CD14-positive monocyte (primary cell): ENCODE measurements at regions not wholly inside any gene's neighbourhood (a gene's known extent, or its start where the extent isn't known, plus 50 kb on each side); places are given as distances from the start of the nearest gene placed in this dataset.

Source experiments
- DNase-seq, 3 donors: peaks; one replicate each; pipeline ENCODE4 v3.0.0-alpha.2; 2011 to 2022
- H2AFZ ChIP-seq: 2 replicates; pipeline ENCODE4 v1.6.0; 2012; ENCODE audit warnings: mild to moderate bottlenecking, low read depth, low read length, inconsistent platforms; ENCODE audit not compliant: insufficient read depth, poor library complexity, severe bottlenecking
- H3K27ac ChIP-seq, 2 donors: 1 replicate in 1 of 2; 2 replicates in 1 of 2; pipeline ENCODE4 v1.5.1; 2012 to 2013; ENCODE audit warnings: low read length in 2 of 2, control low read depth in 1 of 2, inconsistent platforms in 1 of 2, low read depth in 1 of 2, mild to moderate bottlenecking in 1 of 2
- H3K27me3 ChIP-seq, 2 donors: one replicate each; pipeline versions ENCODE4 v1.6.0 to v1.6.1; 2011 to 2013; ENCODE audit warnings: low read length in 2 of 2; ENCODE audit not compliant: control insufficient read depth in 2 of 2, insufficient read depth in 2 of 2
- H3K36me3 ChIP-seq, 2 donors: replicated peaks in 1 of 2; 1 replicate in 1 of 2; 2 replicates in 1 of 2; pipeline versions ENCODE4 v1.5.1 to v1.6.1; 2012 to 2013; ENCODE audit warnings: low read length in 2 of 2, control low read depth in 1 of 2, inconsistent platforms in 1 of 2, mild to moderate bottlenecking in 1 of 2; ENCODE audit not compliant: insufficient read depth in 2 of 2, control insufficient read depth in 1 of 2
- H3K4me1 ChIP-seq, 2 donors: 1 replicate in 1 of 2; 2 replicates in 1 of 2; pipeline versions ENCODE4 v1.5.1 to v1.6.1; 2012 to 2013; ENCODE audit warnings: low read length in 2 of 2, control low read depth in 1 of 2, inconsistent platforms in 1 of 2, mild to moderate bottlenecking in 1 of 2, moderate library complexity in 1 of 2; ENCODE audit not compliant: insufficient read depth in 2 of 2, control insufficient read depth in 1 of 2
- H3K4me2 ChIP-seq: replicated peaks from 2 replicates; pipeline ENCODE3; 2012; ENCODE audit warnings: low read length, moderate library complexity, mild to moderate bottlenecking; ENCODE audit not compliant: poor library complexity, severe bottlenecking; ENCODE audit errors: extremely low read depth
- H3K4me3 ChIP-seq, 3 experiments: fragments of 200-600 bp in 1 of 3; sonication (generic) in 1 of 3; replicated peaks in 1 of 3; 1 replicate in 2 of 3; 2 replicates in 1 of 3; pipeline ENCODE4 v1.5.1; 2011 to 2013; ENCODE audit warnings: low read length in 3 of 3, mild to moderate bottlenecking in 3 of 3, control low read depth in 2 of 3, low read depth in 2 of 3, inconsistent platforms in 1 of 3, moderate library complexity in 1 of 3
- H3K79me2 ChIP-seq: 2 replicates; pipeline ENCODE4 v1.6.0; 2012; ENCODE audit warnings: mild to moderate bottlenecking, control low read depth, inconsistent platforms, low read length, moderate library complexity; ENCODE audit not compliant: insufficient read depth
- H3K9ac ChIP-seq: 2 replicates; pipeline ENCODE4 v1.6.0; 2017; ENCODE audit warnings: low read length, mild to moderate bottlenecking; ENCODE audit not compliant: insufficient read depth, poor library complexity, severe bottlenecking
- H3K9me3 ChIP-seq, 2 donors: replicated peaks in 1 of 2; 1 replicate in 1 of 2; 2 replicates in 1 of 2; pipeline versions ENCODE4 v1.5.1 to v1.6.1; 2012 to 2013; ENCODE audit warnings: low read length in 2 of 2, control low read depth in 1 of 2; ENCODE audit not compliant: control insufficient read depth in 1 of 2, insufficient read depth in 1 of 2
- H4K20me1 ChIP-seq: 2 replicates; pipeline ENCODE4 v1.6.0; 2012; ENCODE audit warnings: mild to moderate bottlenecking, low read length, control low read depth, moderate library complexity; ENCODE audit not compliant: insufficient read depth
- H3K27ac Mint-ChIP-seq, 7 donors: one replicate each; pipeline ENCODE4 v1.8.0; 2020; ENCODE audit warnings: mild to moderate bottlenecking in 7 of 7, mixed read lengths in 7 of 7, moderate library complexity in 6 of 7, inconsistent platforms in 2 of 7
- H3K27me3 Mint-ChIP-seq, 3 donors: one replicate each; pipeline ENCODE4 v1.8.0; 2021 to 2022; ENCODE audit warnings: low read depth in 3 of 3, mild to moderate bottlenecking in 3 of 3, mixed read lengths in 3 of 3, moderate library complexity in 3 of 3, inconsistent platforms in 1 of 3
- H3K36me3 Mint-ChIP-seq, 2 donors: one replicate each; pipeline ENCODE4 v1.8.0; 2020; ENCODE audit warnings: mixed read lengths in 2 of 2, inconsistent platforms in 1 of 2, mild to moderate bottlenecking in 1 of 2
- H3K4me1 Mint-ChIP-seq: one replicate; pipeline ENCODE4 v1.8.0; 2020; ENCODE audit warnings: mild to moderate bottlenecking, mixed read lengths
- H3K4me3 Mint-ChIP-seq, 2 donors: one replicate each; pipeline ENCODE4 v1.8.0; 2020; ENCODE audit warnings: mild to moderate bottlenecking in 2 of 2, mixed read lengths in 2 of 2, moderate library complexity in 1 of 2
- H3K9me3 Mint-ChIP-seq, 7 donors: one replicate each; pipeline ENCODE4 v1.8.0; 2020 to 2022; ENCODE audit warnings: mixed read lengths in 7 of 7, mild to moderate bottlenecking in 6 of 7, moderate library complexity in 6 of 7, inconsistent platforms in 2 of 7
- WGBS: methylation state at CpG from one replicate; pipeline ENCODE4 v1.1.5; 2013; ENCODE audit warnings: missing lambda C conversion rate; ENCODE audit not compliant: insufficient coverage; 5-methylcytosine and 5-hydroxymethylcytosine counted together
- intact Hi-C, 2 donors: fragments of 100-400 bp; cut with micrococcal nuclease; formaldehyde crosslinking; loops; one replicate each; pipeline versions ENCODE4 v1.15.0 to v1.15.1; 2023
- TF ChIP-seq, protein P1 (sequence below): fragments of 200-600 bp; IDR thresholded peaks from one replicate; pipeline ENCODE4 v1.8.0; 2022; ENCODE audit warnings: antibody characterized with exemption, mild to moderate bottlenecking

DNA sequence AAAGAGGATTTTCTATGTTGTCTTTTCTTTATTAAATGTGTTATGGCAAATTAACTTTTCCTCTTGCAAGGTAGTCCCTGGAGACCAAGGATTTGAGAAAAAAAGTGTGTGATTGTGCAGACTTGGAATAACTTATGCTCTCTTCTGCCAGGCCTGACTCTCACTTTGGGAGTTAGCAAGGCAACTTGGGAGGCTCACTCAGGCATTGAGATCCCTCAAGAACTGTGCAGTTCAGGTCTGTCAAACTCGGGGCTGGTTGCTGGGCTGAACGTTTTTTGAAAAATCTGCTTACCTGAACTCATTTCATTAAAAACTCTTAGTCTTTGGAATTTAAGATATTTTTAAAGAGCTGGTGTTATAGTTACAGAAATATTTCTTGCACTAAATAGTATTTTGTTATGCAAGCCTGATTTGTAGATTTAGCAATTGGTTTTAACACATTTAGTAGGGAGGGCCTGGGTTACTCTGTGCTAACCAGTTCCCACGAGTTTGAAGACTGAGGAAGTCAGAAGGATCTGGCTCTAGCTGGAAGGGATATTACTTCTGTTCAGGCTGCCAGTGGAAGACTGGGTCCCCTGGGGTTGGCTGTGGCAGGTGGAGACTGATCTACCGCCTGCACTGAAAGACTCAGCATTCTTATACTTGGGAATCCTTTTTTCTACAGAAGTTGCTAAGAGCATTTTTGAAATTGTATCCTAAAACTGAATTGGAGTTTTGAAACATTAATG, 150.4 kb upstream of the PCSK5 start:
- H3K27ac ChIP-seq, result no peak overlapping the region
- H3K27me3 ChIP-seq, result no peaks in the 10 kb centered on the region
- no peak overlapping the region for H3K4me3 Mint-ChIP-seq
- no peak overlapping the region for H3K4me3 ChIP-seq
- H3K36me3 Mint-ChIP-seq, result no peaks in the 10 kb centered on the region
- intact Hi-C loops, result no loop called here
- no peak for DNase-seq
- no CpG with 5 or more reads among the region's 4 CpGs for WGBS
- TF ChIP-seq, protein P1, sequence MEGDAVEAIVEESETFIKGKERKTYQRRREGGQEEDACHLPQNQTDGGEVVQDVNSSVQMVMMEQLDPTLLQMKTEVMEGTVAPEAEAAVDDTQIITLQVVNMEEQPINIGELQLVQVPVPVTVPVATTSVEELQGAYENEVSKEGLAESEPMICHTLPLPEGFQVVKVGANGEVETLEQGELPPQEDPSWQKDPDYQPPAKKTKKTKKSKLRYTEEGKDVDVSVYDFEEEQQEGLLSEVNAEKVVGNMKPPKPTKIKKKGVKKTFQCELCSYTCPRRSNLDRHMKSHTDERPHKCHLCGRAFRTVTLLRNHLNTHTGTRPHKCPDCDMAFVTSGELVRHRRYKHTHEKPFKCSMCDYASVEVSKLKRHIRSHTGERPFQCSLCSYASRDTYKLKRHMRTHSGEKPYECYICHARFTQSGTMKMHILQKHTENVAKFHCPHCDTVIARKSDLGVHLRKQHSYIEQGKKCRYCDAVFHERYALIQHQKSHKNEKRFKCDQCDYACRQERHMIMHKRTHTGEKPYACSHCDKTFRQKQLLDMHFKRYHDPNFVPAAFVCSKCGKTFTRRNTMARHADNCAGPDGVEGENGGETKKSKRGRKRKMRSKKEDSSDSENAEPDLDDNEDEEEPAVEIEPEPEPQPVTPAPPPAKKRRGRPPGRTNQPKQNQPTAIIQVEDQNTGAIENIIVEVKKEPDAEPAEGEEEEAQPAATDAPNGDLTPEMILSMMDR, result no peak
- H3K27me3 Mint-ChIP-seq, result peaks cover 0 to 2% (median 0%) of the 10 kb centered on the region in 3 donors
- no peaks in the 10 kb centered on the region for H3K79me2 ChIP-seq
- no peak overlapping the region for H3K4me2 ChIP-seq
- no peak overlapping the region for H3K9ac ChIP-seq
- H3K9me3 ChIP-seq, result peaks cover 6 to 12% of the 10 kb centered on the region in 2 donors
- H3K27ac Mint-ChIP-seq, result no peak overlapping the region
- no peaks in the 10 kb centered on the region for H3K36me3 ChIP-seq
- no peak overlapping the region for H2AFZ ChIP-seq
- H4K20me1 ChIP-seq, result no peaks in the 10 kb centered on the region
- no peaks in the 10 kb centered on the region for H3K4me1 ChIP-seq
- no peaks in the 10 kb centered on the region for H3K4me1 Mint-ChIP-seq
- peaks cover 0 to 14% (median 9%) of the 10 kb centered on the region in 7 donors for H3K9me3 Mint-ChIP-seq

DNA sequence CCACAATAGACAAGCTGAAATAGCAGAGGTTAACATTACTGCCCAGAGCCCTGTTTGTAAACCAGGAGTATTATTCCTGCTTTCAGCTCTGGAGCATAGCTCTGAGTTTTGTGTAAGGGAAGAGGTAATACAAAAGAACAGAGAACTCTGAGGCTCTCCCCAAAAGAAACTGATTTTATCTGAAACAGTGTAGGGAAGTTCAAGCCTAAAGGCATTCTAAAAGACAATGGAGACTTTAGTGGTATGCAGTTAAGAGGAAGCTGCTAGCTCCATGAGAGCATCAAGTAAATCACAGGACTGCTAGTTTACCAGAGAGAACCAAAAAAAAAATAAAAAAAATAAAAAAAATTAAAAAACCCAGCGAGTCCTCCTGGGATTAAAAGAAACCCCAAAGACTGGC, 146.6 kb upstream of the PCSK5 start:
- peaks cover 0 to 14% (median 9%) of the 10 kb centered on the region in 7 donors for H3K9me3 Mint-ChIP-seq
- Histone ChIP-seq H3K9me3 (peaks cover 12 to 14% of the 10 kb centered on the region in 2 donors), H4K20me1 (no peaks in the 10 kb centered on the region), H3K36me3 (no peaks in the 10 kb centered on the region), H2AFZ (no peak overlapping the region), H3K27ac (no peak overlapping the region), H3K4me2 (no peak overlapping the region), H3K79me2 (no peaks in the 10 kb centered on the region), H3K27me3 (no peaks in the 10 kb centered on the region), H3K9ac (no peak overlapping the region), H3K4me1 (no peaks in the 10 kb centered on the region), H3K4me3 (no peak overlapping the region)
- DNase-seq, result no peak
- intact Hi-C loops, result no loop called here
- H3K36me3 Mint-ChIP-seq, result no peaks in the 10 kb centered on the region
- no peaks in the 10 kb centered on the region for H3K4me1 Mint-ChIP-seq
- H3K27ac Mint-ChIP-seq, result no peak overlapping the region
- H3K4me3 Mint-ChIP-seq, result no peak overlapping the region
- TF ChIP-seq, protein P1, result no peak
- peaks cover 0 to 2% (median 0%) of the 10 kb centered on the region in 3 donors for H3K27me3 Mint-ChIP-seq
- WGBS, result 40% methylated on average over 1 of the region's 1 CpG
